K562 (cell line): ENCODE measurements at regions not wholly inside any gene's neighbourhood (a gene's known extent, or its start where the extent isn't known, plus 50 kb on each side); places are given as distances from the start of the nearest gene placed in this dataset.

ENCODE experiments used
- ATAC-seq: fragments of 200-7000 bp; cut with Tn5 transposase; 3 replicates; pipeline ENCODE4 v1.9.1; 2020; ENCODE audit warnings: moderate library complexity
- BruUV-seq: library from RNA; stranded (reverse); fragments of 400-500 nt; replicated peaks from 2 replicates; lab custom pipeline; 2021; lab: Mats Ljungman, UMichigan
- CTCF ChIA-PET: fragments of 300-600 bp; formaldehyde crosslinking; extraction: SDS; loops from one replicate; lab custom pipeline; 2021; ENCODE audit warnings: low intra/inter-chr PET ratio; lab: Yijun Ruan, JAX
- POLR2A ChIA-PET: fragments of 300-600, 350-650 bp; sonication (Branson Sonifier 250); formaldehyde crosslinking; extraction: SDS; loops from one replicate; lab custom pipeline; 2021; ENCODE audit warnings: antibody characterized with exemption, inconsistent platforms; lab: Yijun Ruan, JAX
- DNase-seq, 4 experiments: peaks; one replicate each; pipeline versions ENCODE4 v3.0.0 to v3.0.0-alpha.2; 2011 to 2018; ENCODE audit warnings: low spot score in 3 of 4, mixed read lengths in 3 of 4; ENCODE audit errors: extremely low read depth in 1 of 4
- FAIRE-seq: peaks from 2 replicates; lab custom pipeline; 2011; peaks lifted over from hg19 to GRCh38; lab: Jason Lieb, UNC
- H2AFZ ChIP-seq: 2 replicates; pipeline ENCODE4 v1.6.0; 2011; ENCODE audit warnings: low read depth, low read length, control low read depth, inconsistent platforms
- H3K27ac ChIP-seq: fragments of 200-600 bp; 3 replicates; pipeline ENCODE4 v1.8.0; 2011; ENCODE audit warnings: low read depth, mild to moderate bottlenecking, control low read depth, inconsistent platforms, low read length, moderate library complexity, mixed read lengths; ENCODE audit errors: extremely low read depth
- H3K27me3 ChIP-seq, 2 experiments: fragments of 300-600 bp in 1 of 2; 2 replicates in 1 of 2; 3 replicates in 1 of 2; pipeline versions ENCODE4 v1.6.0 to v1.8.0; 2011; ENCODE audit warnings: inconsistent platforms in 2 of 2, low read length in 2 of 2, mild to moderate bottlenecking in 1 of 2, mixed read lengths in 1 of 2, moderate library complexity in 1 of 2; ENCODE audit not compliant: control insufficient read depth in 2 of 2, insufficient read depth in 2 of 2
- H3K36me3 ChIP-seq: fragments of 300-600 bp; 3 replicates; pipeline ENCODE4 v1.8.0; 2011; ENCODE audit warnings: mild to moderate bottlenecking, low read length, inconsistent platforms; ENCODE audit not compliant: control insufficient read depth, insufficient read depth
- H3K4me1 ChIP-seq, 2 experiments: fragments of 200-600 bp in 1 of 2; replicated peaks in 1 of 2; 2 replicates in 1 of 2; 3 replicates in 1 of 2; pipeline versions ENCODE4 v1.5.1 to v1.8.0; 2011; ENCODE audit warnings: inconsistent platforms in 2 of 2, low read length in 2 of 2, mild to moderate bottlenecking in 1 of 2, mixed read lengths in 1 of 2, moderate library complexity in 1 of 2; ENCODE audit not compliant: control insufficient read depth in 2 of 2, insufficient read depth in 2 of 2
- H3K4me2 ChIP-seq: 2 replicates; pipeline ENCODE4 v1.6.1; 2011; ENCODE audit warnings: low read length, control low read depth, inconsistent platforms, mixed read lengths; ENCODE audit not compliant: insufficient read depth
- H3K4me3 ChIP-seq: fragments of 200-600 bp; sonication (generic), shearing (Covaris generic); 2 replicates; pipeline ENCODE4 v1.5.1; 2016; ENCODE audit warnings: control low read depth, inconsistent platforms
- H3K79me2 ChIP-seq: fragments of 200-600 bp; 3 replicates; pipeline ENCODE4 v1.8.0; 2011; ENCODE audit warnings: low read length, inconsistent platforms; ENCODE audit not compliant: control insufficient read depth, insufficient read depth
- H3K9ac ChIP-seq, 2 experiments: 2 replicates each; pipeline versions ENCODE4 v1.6.0 to v1.6.1; 2011; ENCODE audit warnings: low read depth in 2 of 2, low read length in 2 of 2, control low read depth in 1 of 2, inconsistent platforms in 1 of 2, mild to moderate bottlenecking in 1 of 2, mixed read lengths in 1 of 2; ENCODE audit not compliant: insufficient read depth in 1 of 2
- H3K9me1 ChIP-seq: one replicate; pipeline ENCODE4 v1.6.0; 2011; ENCODE audit warnings: inconsistent platforms, mild to moderate bottlenecking, low read length, moderate library complexity; ENCODE audit not compliant: control insufficient read depth, insufficient read depth
- H3K9me3 ChIP-seq: replicated peaks from 2 replicates; pipeline ENCODE4 v1.5.1; 2011; ENCODE audit warnings: low read depth, low read length, inconsistent platforms; ENCODE audit not compliant: control insufficient read depth, insufficient read depth
- H4K20me1 ChIP-seq: replicated peaks from 2 replicates; pipeline ENCODE4 v1.6.1; 2011; ENCODE audit warnings: low read length, inconsistent platforms, mixed read lengths; ENCODE audit not compliant: control insufficient read depth, insufficient read depth
- ATF1 ChIP-seq, 2 experiments: fragments of 450-650 bp in 1 of 2; IDR thresholded peaks; 2 replicates each; pipeline ENCODE4 v1.6.1; 2016; ENCODE audit warnings: missing compliant biosample characterization in 1 of 2, missing genetic modification characterization in 1 of 2
- C11orf30 ChIP-seq: fragments of 450-650 bp; IDR thresholded peaks from 2 replicates; pipeline ENCODE4 v1.6.1; 2016; ENCODE audit warnings: low read depth, mild to moderate bottlenecking
- HDAC6 ChIP-seq: IDR thresholded peaks from 2 replicates; pipeline ENCODE4 v1.6.1; 2012; ENCODE audit warnings: low read depth, mild to moderate bottlenecking, control low read depth, inconsistent platforms, low read length, moderate library complexity
- IFI16 ChIP-seq: fragments of 250-450 bp; sonication (Bioruptor Pico); IDR thresholded peaks from 2 replicates; pipeline ENCODE4 v2.1.2; 2022; ENCODE audit warnings: mild to moderate bottlenecking, inconsistent platforms
- MAFF ChIP-seq: IDR thresholded peaks from 2 replicates; pipeline ENCODE4 v1.6.1; 2012; ENCODE audit warnings: low read length, improper control_type of control experiment
- MAFG ChIP-seq: fragments of 450-650 bp; conservative IDR thresholded peaks from 2 replicates; pipeline ENCODE4 v1.6.1; 2016; ENCODE audit warnings: missing genetic modification characterization, missing compliant biosample characterization
- MCM5 ChIP-seq: fragments of 450-650 bp; IDR thresholded peaks from 2 replicates; pipeline ENCODE4 v1.6.1; 2016; ENCODE audit warnings: low read depth
- SUPT5H ChIP-seq: fragments of 450-650 bp; IDR thresholded peaks from 2 replicates; pipeline ENCODE4 v1.6.1; 2016
- THRB ChIP-seq: fragments of 450-650 bp; formaldehyde crosslinking; conservative IDR thresholded peaks from 2 replicates; pipeline ENCODE4 v1.4.0; 2022; ENCODE audit warnings: mild to moderate bottlenecking, missing genetic modification characterization
- YY1 ChIP-seq, 3 experiments: IDR thresholded peaks; 2 replicates each; pipeline ENCODE4 v1.6.1; 2011; ENCODE audit warnings: low read length in 2 of 3, mild to moderate bottlenecking in 2 of 3, moderate library complexity in 2 of 3, borderline replicate concordance in 1 of 3, control low read depth in 1 of 3, low read depth in 1 of 3; ENCODE audit not compliant: insufficient read depth in 3 of 3, insufficient replicate concordance in 2 of 3, control insufficient read depth in 1 of 3, insufficient read length in 1 of 3; ENCODE audit errors: extremely low read depth in 1 of 3
- ZBTB33 ChIP-seq: sonication (generic); formaldehyde crosslinking; IDR thresholded peaks from 2 replicates; pipeline ENCODE4 v1.8.1; 2023; ENCODE audit warnings: mild to moderate bottlenecking, missing genetic modification reagents
- ZNF316 ChIP-seq: fragments of 450-650 bp; IDR thresholded peaks from 2 replicates; pipeline ENCODE4 v1.6.1; 2016
- ZNF583 ChIP-seq: fragments of 250-450 bp; sonication (Bioruptor Pico); IDR thresholded peaks from 2 replicates; pipeline ENCODE4 v1.4.0; 2020
- WGBS: fragments of 100-300 bp; shearing (Covaris generic); methylation state at CpG from one replicate; pipeline ENCODE4 v1.1.6; 2016; ENCODE audit warnings: low coverage, mixed read lengths; ENCODE audit not compliant: insufficient coverage; ENCODE audit errors: missing lambda C conversion rate; 5-methylcytosine and 5-hydroxymethylcytosine counted together
- in situ Hi-C: fragments of 300-500 bp; cut with MboI; formaldehyde crosslinking; loops from 4 replicates; pipeline ENCODE4 v1.15.0; 2018; ENCODE audit warnings: inconsistent platforms, mixed read lengths
- intact Hi-C: fragments of 100-400 bp; cut with micrococcal nuclease; formaldehyde crosslinking; loops from 2 replicates; pipeline ENCODE4 v1.14.2; 2022

- TF ChIP-seq ZBTB33 (CRISPR knock-in tag) (no peak), THRB (CRISPR knock-in tag) (no peak), ATF1 (CRISPR knock-in tag; IDR thresholded peaks at IDR 0.05) (no peak), ATF1 (tag; IDR thresholded peaks at IDR 0.05) (no peak), MCM5 (no peak)
These were observed 55.1 kb upstream of the STXBP5 start (continued) for GRCh38 chr6:147149092-147149491.

GRCh38 chr6:147149826-147150225, 54.4 kb upstream of the STXBP5 start:
- Histone ChIP-seq H3K4me2 (no peak overlapping the region), H3K4me1 (no peaks in the 10 kb centered on the region), H3K4me3 (no peak overlapping the region), H2AFZ (no peak overlapping the region), H3K27me3 (no peaks in the 10 kb centered on the region), H3K36me3 (no peaks in the 10 kb centered on the region), H3K9me3 (no peaks in the 10 kb centered on the region), H3K9ac (no peak overlapping the region), H3K27ac (no peak overlapping the region), H3K9me1 (no peaks in the 10 kb centered on the region), H3K79me2 (no peaks in the 10 kb centered on the region), H4K20me1 (no peaks in the 10 kb centered on the region)
- in situ Hi-C loops (no loop called here), intact Hi-C loops (no loop called here)
- TF ChIP-seq C11orf30 (peak; percentile 69), ZNF583 (CRISPR knock-in tag) (no peak), ZNF316 (peak; percentile 92), IFI16 (CRISPR knock-in tag) (no peak), YY1 (IDR thresholded peaks at IDR 0.05; ENCODE audit: borderline replicate concordance in 1 of 3, control insufficient read depth in 1 of 3, extremely low read depth in 1 of 3, insufficient read depth in 3 of 3, insufficient read length in 1 of 3, insufficient replicate concordance in 2 of 3, low read depth in 1 of 3, low read length in 2 of 3) (no peak), MAFG (tag) (peak; percentile 36; the same call in 1 of the 2 replicates), SUPT5H (no peak), HDAC6 (no peak), MAFF (peak; percentile 37; the same call in 1 of the 2 replicates)
- CTCF ChIA-PET: no interaction called here
- no TSS peak for BruUV-seq
- 86% methylated on average over 2 of the region's 2 CpGs for whole genome bisulfite sequencing
- FAIRE-seq (no peak), DNase-seq (no peak), ATAC-seq (no peak)
- POLR2A ChIA-PET: no interaction called here
